ENCODE measurements at regions not wholly inside any gene's neighbourhood (a gene's known extent, or its start where the extent isn't known, plus 50 kb on each side); places are given as distances from the start of the nearest gene placed in this dataset.

- DNase-seq, result no peak
These were observed 220.9 kb upstream of the PKDCC start for GRCh38 chr2:41826921-41827320.

- no peak for DNase-seq
These were observed 220.4 kb upstream of the PKDCC start for GRCh38 chr2:41827354-41827971.

GRCh38 chr2:41828052-41828643 is 219.7 kb upstream of the PKDCC start:
- no peak for DNase-seq

GRCh38 chr2:41829052-41829451 is 218.8 kb upstream of the PKDCC start:
- DNase-seq, result no peak

GRCh38 chr2:41830600-41830999 is 217.2 kb upstream of the PKDCC start:
- no peak for DNase-seq

- no peak for DNase-seq
These were observed 215.6 kb upstream of the PKDCC start for GRCh38 chr2:41832218-41832617.

GRCh38 chr2:41835401-41835800 is 212.4 kb upstream of the PKDCC start:
- no peak for DNase-seq

- DNase-seq, result no peak
These were observed 210.9 kb upstream of the PKDCC start for GRCh38 chr2:41836948-41837347.

- DNase-seq, result no peak
These were observed 210.2 kb upstream of the PKDCC start for GRCh38 chr2:41837610-41838009.

GRCh38 chr2:41840702-41841551 is 206.9 kb upstream of the PKDCC start:
- DNase-seq, result peak; percentile 88

GRCh38 chr2:41846962-41847361 is 200.9 kb upstream of the PKDCC start:
- no peak for DNase-seq

GRCh38 chr2:41847744-41848441 is 199.9 kb upstream of the PKDCC start:
- no peak for DNase-seq

GRCh38 chr2:41851554-41851953 is 196.3 kb upstream of the PKDCC start:
- no peak for DNase-seq

- no peak for DNase-seq
These were observed 194.2 kb upstream of the PKDCC start for GRCh38 chr2:41853427-41854191.

- no peak for DNase-seq
These were observed 193.6 kb upstream of the PKDCC start for GRCh38 chr2:41854227-41854626.

- DNase-seq, result no peak
These were observed 190.9 kb upstream of the PKDCC start for GRCh38 chr2:41856946-41857345.

GRCh38 chr2:41859615-41860514 is 188.0 kb upstream of the PKDCC start:
- DNase-seq, result no peak

- DNase-seq, result no peak
These were observed 184.8 kb upstream of the PKDCC start for GRCh38 chr2:41863062-41863461.

GRCh38 chr2:41865263-41865662 is 182.6 kb upstream of the PKDCC start:
- DNase-seq, result no peak

GRCh38 chr2:41867553-41867952 is 180.3 kb upstream of the PKDCC start:
- no peak for DNase-seq

- DNase-seq, result peak; percentile 11
These were observed 178.1 kb upstream of the PKDCC start for GRCh38 chr2:41869542-41870264.

All from NCI-H2107 (cell line).